OCI-LY3 (cell line): ENCODE measurements at regions not wholly inside any gene's neighbourhood (a gene's known extent, or its start where the extent isn't known, plus 50 kb on each side); places are given as distances from the start of the nearest gene placed in this dataset.

Experiments
- H2AFZ ChIP-seq: fragments of 200-600, 300-600 bp; shearing (Covaris generic); 2 replicates; pipeline ENCODE4 v1.6.0; 2014; ENCODE audit warnings: antibody characterized with exemption, low read depth, low read length
- H3K27ac ChIP-seq: fragments of 200-600, 300-600 bp; sonication (generic); 2 replicates; pipeline ENCODE4 v1.5.1; 2014; ENCODE audit warnings: mild to moderate bottlenecking, low read length, moderate library complexity, mixed read lengths
- H3K27me3 ChIP-seq: fragments of 200-600, 300-600 bp; sonication (generic); 2 replicates; pipeline ENCODE4 v1.6.1; 2014; ENCODE audit warnings: low read depth, low read length, mixed read lengths
- H3K36me3 ChIP-seq: fragments of 200-600, 300-600 bp; sonication (generic); replicated peaks from 2 replicates; pipeline ENCODE3; 2014; ENCODE audit warnings: low read depth, low read length, mixed read lengths
- H3K4me1 ChIP-seq: fragments of 300-600, 200-600 bp; sonication (generic); 2 replicates; pipeline ENCODE4 v1.6.1; 2014; ENCODE audit warnings: low read length, mixed read lengths
- H3K4me2 ChIP-seq: fragments of 200-600, 300-600 bp; sonication (generic); 2 replicates; pipeline ENCODE4 v1.6.1; 2014; ENCODE audit warnings: low read length, mixed read lengths
- H3K4me3 ChIP-seq: fragments of 300-600, 200-600 bp; sonication (generic); 2 replicates; pipeline ENCODE4 v1.5.1; 2014; ENCODE audit warnings: antibody characterized with exemption, mild to moderate bottlenecking, low read length, moderate library complexity
- H3K79me2 ChIP-seq: fragments of 300-600, 200-600 bp; shearing (Covaris generic); 2 replicates; pipeline ENCODE4 v1.6.1; 2014; ENCODE audit warnings: mild to moderate bottlenecking, low read length, mixed read lengths
- H3K9ac ChIP-seq: fragments of 300-600, 200-600 bp; shearing (Covaris generic); 2 replicates; pipeline ENCODE4 v1.6.0; 2014; ENCODE audit warnings: mild to moderate bottlenecking, low read length, moderate library complexity
- H3K9me3 ChIP-seq: fragments of 200-600, 300-600 bp; shearing (Covaris generic); 2 replicates; pipeline ENCODE4 v1.6.1; 2014; ENCODE audit warnings: low read length, mixed read lengths; ENCODE audit not compliant: insufficient read depth
- H4K20me1 ChIP-seq: fragments of 200-600, 300-600 bp; sonication (generic); 2 replicates; pipeline ENCODE4 v1.6.1; 2016; ENCODE audit warnings: low read length, mixed read lengths; ENCODE audit not compliant: insufficient read depth
- CTCF ChIP-seq: fragments of 200-600, 300-600 bp; sonication (generic); IDR thresholded peaks from 2 replicates; pipeline ENCODE4 v1.5.1; 2014; ENCODE audit warnings: antibody characterized with exemption, low read length, low read depth
- EZH2phosphoT487 ChIP-seq: fragments of 200-600 bp; shearing (Covaris generic); IDR thresholded peaks from 2 replicates; pipeline ENCODE4 v1.6.1; 2018; ENCODE audit warnings: antibody characterized with exemption, mixed run types, low read depth

- Histone ChIP-seq H3K4me3 (peak overlapping the region; percentile 57), H3K4me2 (peak overlapping the region; percentile 77), H3K9ac (peak overlapping the region; percentile 74), H3K27ac (peak overlapping the region; percentile 91), H3K36me3 (no peaks in the 10 kb centered on the region), H3K79me2 (no peaks in the 10 kb centered on the region), H3K4me1 (peaks cover 91% of the 10 kb centered on the region), H2AFZ (peak overlapping the region; percentile 6; the same call in 1 of the 2 replicates), H4K20me1 (no peaks in the 10 kb centered on the region), H3K9me3 (no peaks in the 10 kb centered on the region), H3K27me3 (no peaks in the 10 kb centered on the region)
- TF ChIP-seq CTCF (no peak), EZH2phosphoT487 (no peak)
Observed at GRCh38 chr3:189566550-189567130, 64.5 kb upstream of the TP63 start.

GRCh38 chr3:189567322-189567721, 63.9 kb upstream of the TP63 start:
- peak overlapping the region; percentile 74 for H3K9ac ChIP-seq
- peak overlapping the region; percentile 57 for H3K4me3 ChIP-seq
- H3K4me2 ChIP-seq = peak overlapping the region; percentile 77
- H3K27me3 ChIP-seq = no peaks in the 10 kb centered on the region
- no peak for TF ChIP-seq EZH2phosphoT487
- TF ChIP-seq CTCF = no peak
- peaks cover 97% of the 10 kb centered on the region for H3K4me1 ChIP-seq
- H3K36me3 ChIP-seq = no peaks in the 10 kb centered on the region
- peak overlapping the region; percentile 91 for H3K27ac ChIP-seq
- no peaks in the 10 kb centered on the region for H4K20me1 ChIP-seq
- no peaks in the 10 kb centered on the region for H3K79me2 ChIP-seq
- H3K9me3 ChIP-seq = no peaks in the 10 kb centered on the region
- no peak overlapping the region for H2AFZ ChIP-seq

- H3K4me2 ChIP-seq = peak overlapping the region; percentile 77
- H3K79me2 ChIP-seq = no peaks in the 10 kb centered on the region
- H4K20me1 ChIP-seq = no peaks in the 10 kb centered on the region
- TF ChIP-seq CTCF (no peak), EZH2phosphoT487 (no peak)
- no peaks in the 10 kb centered on the region for H3K9me3 ChIP-seq
- H3K27me3 ChIP-seq = no peaks in the 10 kb centered on the region
- H3K27ac ChIP-seq = peak overlapping the region; percentile 91
- H2AFZ ChIP-seq = no peak overlapping the region
- peaks cover 97% of the 10 kb centered on the region for H3K4me1 ChIP-seq
- peak overlapping the region; percentile 74 for H3K9ac ChIP-seq
- no peaks in the 10 kb centered on the region for H3K36me3 ChIP-seq
- H3K4me3 ChIP-seq = peak overlapping the region; percentile 57
Observed at GRCh38 chr3:189567766-189568420, 63.3 kb upstream of the TP63 start.

GRCh38 chr3:189568961-189569360, 62.2 kb upstream of the TP63 start:
- Histone ChIP-seq H3K9ac (peak overlapping the region; percentile 74; the same call in 1 of the 2 replicates), H3K36me3 (no peaks in the 10 kb centered on the region), H2AFZ (no peak overlapping the region), H3K4me2 (peak overlapping the region; percentile 77), H3K27ac (peak overlapping the region; percentile 91), H3K9me3 (no peaks in the 10 kb centered on the region), H3K4me1 (peaks cover 98% of the 10 kb centered on the region), H3K79me2 (no peaks in the 10 kb centered on the region), H3K4me3 (no peak overlapping the region), H4K20me1 (no peaks in the 10 kb centered on the region), H3K27me3 (no peaks in the 10 kb centered on the region)
- no peak for TF ChIP-seq CTCF
- TF ChIP-seq EZH2phosphoT487 = no peak
